HG02884 (cell line): ENCODE measurements at regions not wholly inside any gene's neighbourhood (a gene's known extent, or its start where the extent isn't known, plus 50 kb on each side); places are given as distances from the start of the nearest gene placed in this dataset.
A peak's percentile ranks its signal among the peaks of the same experiment; 100 is the strongest.
"Not testable (repeated sequence)": the region's sequence is repeated elsewhere in the genome, so short reads cannot be mapped to it uniquely, and the experiment has no call there.

Source experiments
- ATAC-seq: cut with Tn5 transposase; IDR thresholded peaks from one replicate; pipeline ENCODE4 v1.9.1; 2021; ENCODE audit warnings: mild to moderate bottlenecking, moderate library complexity; ENCODE audit not compliant: unreplicated experiment

DNA sequence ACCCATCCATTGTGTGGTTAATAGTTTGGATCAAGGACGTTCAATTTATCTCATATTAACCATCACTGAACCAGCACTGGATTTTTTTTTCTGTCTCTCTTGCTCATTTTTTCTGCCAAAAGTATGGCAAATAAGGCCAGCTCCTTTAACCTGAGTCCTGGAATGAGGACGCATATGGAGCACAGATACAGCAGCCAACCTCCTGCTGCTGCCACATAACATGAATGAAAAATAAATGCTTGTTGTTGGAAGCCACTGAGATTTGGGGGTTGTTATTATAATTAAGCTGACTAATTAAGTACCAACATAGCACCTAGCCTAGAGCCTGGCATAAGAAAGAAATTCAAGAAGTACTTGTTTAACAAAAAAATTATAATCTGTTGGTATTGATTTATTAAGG lies 335.3 kb upstream of the DUSP10 start:
- no peak for ATAC-seq

DNA sequence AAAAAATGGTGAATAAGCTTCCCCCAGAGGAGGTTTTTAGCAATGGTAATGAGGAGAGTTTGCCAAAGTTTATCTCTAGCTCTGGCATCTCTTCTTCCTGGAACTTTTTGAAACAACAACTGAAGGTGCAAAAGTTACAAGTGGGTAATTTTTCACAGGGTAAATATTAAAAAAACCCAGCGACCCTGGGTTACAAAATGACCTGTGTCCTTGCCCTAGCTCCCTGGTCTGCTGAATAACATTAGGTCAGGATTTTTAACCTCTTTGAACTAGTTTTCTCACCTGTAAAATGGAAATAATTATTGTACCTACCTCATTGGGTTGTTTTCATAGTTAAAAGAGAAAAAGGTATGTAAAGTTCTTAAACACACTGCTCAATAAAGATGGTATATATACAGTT lies 332.4 kb upstream of the DUSP10 start:
- no peak for ATAC-seq

DNA sequence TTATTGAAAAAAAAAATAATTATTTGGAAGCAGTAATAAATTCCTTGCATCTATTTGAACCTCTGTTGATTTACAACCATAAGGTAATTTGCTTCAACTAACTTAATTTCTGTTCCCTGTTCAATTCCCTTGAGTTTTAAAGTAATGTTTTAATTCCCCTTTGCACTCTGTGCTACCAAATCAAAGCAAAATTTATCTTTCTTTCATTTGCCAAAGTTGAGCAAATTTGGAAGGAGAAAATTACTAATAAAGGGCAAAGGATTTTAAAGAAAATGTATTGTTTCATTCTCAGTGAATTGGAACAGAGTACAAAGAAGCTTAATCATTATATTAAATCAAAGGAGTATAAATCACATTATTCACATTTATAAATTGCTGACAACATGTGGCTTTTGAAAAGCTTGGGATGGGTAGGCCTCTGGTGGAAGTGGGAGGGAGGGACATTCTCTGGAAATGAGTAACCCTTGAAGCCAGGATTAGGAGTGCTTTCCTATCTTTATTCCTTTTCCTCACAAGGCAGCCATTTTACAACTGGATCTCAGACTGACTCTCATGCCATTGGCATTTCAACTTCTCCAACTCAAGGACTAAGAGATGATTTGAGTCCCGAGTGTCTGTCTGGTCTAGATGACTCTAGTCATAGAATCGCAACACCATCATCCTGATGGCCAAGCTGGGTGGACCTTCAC lies 331.6 kb upstream of the DUSP10 start:
- no peak for ATAC-seq

DNA sequence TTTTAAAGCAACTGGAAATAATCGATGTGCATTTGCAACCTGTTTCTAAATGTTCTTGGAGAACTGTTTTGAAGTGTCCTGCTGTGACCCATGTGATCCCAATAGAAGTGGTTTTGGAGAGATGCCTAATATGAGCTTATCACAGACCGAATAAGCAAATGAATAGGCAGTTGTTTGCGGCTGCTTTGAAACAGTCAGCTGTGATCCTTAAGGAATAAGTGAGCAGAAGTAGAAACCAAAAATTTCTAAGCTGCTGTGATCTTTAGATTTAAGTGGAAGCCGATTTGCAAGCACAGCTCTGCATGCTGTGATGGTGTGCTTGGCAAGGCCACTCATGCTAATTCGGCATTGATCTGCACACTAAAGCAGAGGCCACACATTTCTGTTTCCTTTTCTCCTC lies 329.5 kb upstream of the DUSP10 start:
- no peak for ATAC-seq

DNA sequence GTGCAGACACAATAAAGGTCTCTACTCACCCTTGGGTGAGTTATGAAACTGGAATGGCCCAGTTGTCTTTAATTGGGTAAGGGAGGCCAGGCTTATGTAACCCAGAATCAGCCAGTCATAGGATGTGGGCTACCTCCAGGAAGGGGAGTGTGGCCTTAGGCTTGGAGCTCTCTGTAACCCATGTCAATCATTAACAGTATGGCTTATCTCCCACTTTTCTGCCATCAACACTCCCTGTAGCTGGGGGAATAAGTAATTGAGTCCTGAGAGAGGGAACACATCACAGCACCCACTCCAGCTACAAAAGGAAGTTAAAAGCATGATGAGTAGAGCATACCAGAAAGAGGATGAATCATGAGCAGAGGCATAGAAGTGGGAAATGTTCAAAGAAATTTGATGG lies 327.0 kb upstream of the DUSP10 start:
- no peak for ATAC-seq

DNA sequence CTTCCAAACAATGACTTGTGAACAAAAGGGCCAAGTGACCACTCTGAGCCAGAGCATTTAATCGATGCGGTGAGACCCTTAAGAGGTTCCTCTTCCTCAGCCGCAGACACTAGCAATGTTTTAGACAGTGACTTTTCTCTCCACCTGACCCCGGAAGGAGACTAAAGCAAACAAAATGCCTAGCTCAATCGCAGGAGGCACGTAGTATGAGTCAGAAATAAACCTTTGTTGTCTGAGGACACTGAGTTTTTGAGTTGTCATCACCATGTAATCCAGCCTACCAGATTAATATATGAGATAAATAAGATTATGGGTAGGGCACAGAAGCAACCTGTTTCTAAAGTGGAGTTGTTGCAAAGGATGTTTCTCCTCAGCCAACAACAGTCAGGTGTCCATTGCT lies 326.2 kb upstream of the DUSP10 start:
- no peak for ATAC-seq

DNA sequence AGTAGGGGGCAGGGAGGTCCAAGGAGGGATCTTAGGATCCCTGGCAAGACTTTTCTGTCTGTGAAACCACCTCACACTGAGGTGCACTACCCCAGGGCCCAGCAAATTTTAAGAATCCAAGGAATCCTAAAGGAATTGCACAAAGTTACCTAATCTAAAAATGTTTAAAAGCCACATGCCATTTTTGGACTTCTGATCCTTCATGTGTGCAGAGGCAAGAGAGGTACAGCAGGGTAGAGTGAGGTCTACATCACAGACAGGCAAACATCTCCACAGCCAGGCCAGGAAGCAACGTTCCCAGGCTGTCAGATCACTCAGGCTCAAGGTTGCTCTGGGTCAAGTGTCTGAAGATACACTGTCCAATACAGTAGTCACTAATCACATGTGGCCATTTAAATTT lies 324.6 kb upstream of the DUSP10 start:
- no peak for ATAC-seq

DNA sequence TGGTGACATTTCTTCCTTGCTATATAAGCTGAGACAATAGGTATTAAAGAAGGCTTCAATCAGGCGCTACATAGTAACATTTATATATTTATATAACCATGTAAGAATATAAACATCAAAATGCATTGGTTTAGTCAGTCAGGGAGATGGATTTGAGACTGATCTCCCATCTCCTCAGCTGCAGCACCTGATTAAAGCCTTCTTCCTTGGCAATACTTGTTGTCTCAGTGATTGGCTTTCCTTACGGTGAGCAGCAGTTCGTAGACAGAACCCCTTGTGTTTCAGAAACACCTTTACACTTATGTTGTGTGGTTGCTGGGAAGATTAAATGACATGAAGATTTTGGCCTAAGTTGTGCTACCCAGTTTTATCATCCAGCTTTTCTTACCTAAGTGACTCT lies 323.3 kb upstream of the DUSP10 start:
- no peak for ATAC-seq

DNA sequence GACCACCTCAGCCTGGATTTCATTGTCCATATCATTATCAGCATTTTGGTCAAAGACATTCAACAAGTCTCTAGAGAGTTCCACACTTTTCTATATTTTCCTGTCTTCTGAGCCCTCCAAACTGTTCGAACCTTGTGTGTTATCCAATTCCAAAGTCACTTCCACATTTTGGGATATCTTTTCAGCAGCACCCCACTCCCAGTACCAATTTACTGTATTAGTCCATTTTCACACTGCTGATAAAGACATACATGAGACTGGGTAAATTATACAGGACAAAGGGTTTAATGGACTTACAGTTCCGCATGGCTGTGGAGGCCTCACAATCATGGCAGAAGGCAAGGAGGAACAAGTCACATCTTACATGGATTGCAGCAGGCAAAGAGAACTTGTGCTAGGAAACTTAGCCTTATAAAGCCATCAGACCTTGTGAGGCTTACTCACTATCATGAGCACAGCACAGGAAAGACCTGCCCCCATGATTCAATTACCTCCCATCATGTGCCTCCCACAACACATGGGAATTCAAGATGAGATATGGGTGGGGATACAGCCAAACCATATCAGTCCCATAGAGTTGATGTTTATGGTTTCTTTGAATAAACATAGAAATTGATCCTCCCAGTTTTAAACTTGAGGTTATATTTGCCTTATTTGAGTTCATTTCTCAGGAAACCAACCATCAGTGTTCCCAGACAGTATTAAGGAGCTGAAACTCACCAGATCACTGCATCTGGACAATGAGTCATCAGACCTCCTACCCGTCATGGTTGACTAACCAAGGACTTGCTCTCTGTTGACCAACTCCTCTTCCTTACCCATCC lies 322.7 kb upstream of the DUSP10 start:
- no peak for ATAC-seq

DNA sequence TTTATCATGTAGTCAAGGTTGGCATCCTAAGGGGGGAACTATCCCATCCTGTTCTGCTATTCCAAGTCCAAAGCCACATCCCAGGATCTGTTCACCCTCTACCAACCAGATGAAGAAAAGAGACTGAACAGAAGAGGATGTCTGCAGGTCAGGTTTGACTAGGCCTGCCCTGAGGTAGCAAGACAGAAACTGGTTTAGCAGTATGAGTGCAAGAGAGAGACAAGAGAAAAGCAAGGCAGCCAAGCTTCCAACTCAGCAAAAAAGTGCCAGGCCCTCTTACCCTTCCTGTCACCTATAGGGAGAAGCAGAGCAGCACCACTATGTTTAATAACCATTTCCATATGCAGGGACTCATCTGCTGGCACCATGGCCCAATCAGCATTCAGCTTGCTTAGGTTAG lies 320.8 kb upstream of the DUSP10 start:
- ATAC-seq, result no peak

DNA sequence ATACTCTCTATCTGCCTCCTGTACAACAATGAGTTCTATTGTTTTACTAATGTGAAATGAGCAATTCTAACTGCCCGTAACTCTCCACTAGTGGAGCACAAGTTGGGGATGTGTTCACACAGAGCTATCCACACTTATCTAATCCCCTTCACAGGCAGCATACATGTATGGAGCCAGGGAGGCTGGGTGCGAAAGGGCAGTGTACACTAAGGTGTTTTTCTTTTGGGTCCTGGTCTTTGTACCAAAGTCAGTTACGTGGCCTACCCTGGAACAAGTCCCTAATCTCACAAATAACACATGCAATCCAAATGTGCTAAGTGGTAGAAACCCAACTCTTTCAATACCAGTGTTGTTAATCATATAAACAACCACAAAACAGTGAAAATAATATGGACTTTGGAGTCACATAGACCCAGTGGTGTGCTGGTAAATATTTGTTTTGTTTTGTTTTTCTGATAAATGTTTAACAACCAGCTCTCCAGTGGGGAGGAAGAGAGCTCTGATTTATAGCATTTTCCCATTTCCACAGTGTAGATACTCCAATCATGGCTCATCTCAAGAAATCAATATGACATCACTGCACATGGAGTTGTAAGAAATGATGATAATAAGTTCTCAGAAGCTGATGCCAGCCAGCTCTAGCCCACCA lies 319.9 kb upstream of the DUSP10 start:
- ATAC-seq, result no peak

DNA sequence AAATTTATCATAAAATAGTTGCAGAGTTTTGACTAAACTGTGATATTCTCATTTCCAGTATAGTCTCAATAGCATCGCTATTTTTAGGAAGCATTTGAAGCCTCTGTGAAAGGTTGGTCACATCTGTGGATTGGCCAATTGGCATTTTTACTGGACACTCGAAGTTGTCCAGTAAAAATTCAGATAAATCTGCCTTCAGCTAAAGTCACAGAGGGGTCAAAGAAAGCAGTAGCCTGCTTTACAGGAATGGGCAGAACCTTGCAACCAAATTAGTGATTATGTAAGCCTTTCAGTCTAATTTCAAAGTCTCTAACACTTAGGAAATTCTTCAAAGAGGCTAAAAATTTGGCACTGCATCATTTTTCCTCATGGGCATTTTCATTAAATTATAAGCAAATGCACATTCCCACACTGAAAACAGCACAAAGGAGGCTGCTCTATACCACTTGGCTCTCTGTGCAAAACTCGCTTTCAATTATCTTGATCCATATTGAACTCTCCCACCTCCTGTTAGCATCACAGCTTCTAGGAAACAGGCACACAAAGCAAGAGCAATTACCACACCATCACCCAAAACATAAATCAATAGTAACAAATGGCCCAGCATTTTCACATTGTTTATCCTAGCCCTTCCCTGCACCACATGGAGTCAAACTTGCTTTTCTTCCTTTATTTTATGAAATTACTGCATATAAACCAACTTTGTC lies 318.5 kb upstream of the DUSP10 start:
- ATAC-seq, result no peak

DNA sequence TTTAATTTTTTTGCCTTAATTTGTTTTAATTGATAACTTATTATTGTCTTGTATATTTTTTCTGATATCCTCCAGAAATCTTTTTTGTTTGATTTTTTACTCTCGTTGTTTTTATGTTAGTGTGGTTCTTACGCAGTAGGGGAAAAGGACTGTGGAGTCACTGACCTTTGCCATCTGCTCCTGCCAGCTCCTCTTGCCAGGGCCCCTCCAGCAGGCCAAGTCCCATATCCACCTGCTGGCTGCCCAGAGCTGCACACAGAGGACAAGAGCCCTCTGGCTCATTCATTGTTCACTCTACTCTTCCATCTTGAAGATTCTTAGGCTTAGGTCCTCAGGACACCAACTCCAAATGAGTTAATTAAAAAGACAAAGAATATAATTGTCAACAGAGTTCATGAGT lies 316.4 kb upstream of the DUSP10 start:
- ATAC-seq, result no peak

DNA sequence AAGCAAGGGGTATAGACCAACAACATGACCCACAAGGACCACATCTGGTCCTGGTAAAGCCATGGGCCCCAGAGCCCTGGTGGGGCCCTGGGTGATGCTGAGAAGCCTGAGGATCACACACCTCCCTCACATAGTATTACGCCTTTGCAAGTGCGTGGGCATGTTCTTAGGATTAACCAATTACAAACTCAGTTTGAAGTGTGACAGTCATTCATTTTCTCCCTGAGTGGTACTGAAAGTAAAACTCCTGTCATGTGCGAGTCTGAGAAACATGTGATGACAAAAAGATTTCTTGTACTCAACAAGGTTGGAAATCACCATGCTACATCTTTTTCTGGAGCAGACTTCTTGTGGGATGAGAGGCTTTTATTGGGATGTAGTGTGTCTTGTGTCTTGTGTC lies 315.3 kb upstream of the DUSP10 start:
- no peak for ATAC-seq

DNA sequence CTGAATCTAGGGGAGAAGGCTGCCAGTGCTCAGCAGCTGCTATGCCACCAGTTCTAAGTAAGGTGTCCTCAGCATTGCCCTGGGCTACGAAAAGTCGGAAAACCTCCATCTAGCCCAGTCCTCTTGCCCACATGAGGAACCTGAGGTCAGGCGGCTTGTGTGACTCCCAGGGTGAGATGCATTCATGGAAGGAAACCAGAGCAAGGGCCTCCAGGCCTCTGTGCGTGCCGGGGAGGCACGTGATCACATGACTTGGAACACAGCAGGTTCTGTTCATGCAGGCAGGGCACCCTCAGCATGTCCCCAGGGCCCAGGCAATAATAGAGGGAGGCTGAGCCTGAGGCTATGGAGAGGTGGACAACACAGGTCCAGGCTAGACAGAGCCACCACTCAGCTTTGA lies 312.5 kb upstream of the DUSP10 start:
- ATAC-seq, result no peak

DNA sequence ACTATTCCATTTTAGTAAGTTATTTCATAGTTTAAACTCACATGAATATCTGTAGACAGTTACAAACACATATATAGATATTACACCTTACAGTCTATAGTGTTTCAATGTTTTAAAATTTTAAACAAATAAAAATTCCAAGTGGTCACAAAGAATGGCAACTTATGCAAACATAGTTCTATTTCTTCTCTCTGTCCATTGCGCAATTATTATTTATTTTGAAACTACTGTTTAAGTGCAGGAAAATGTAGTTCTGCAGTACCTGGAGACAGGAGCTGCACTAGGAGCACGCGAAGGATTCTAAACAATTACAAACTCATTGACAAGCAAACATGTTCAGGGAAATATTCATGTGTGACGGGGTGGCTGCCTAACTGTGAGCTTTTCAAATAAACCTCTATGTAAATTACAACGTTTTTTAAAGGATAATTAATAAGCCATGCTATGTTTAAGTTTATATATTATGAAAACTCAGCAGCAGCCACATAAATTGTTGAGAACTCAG lies 312.0 kb upstream of the DUSP10 start:
- no peak for ATAC-seq

DNA sequence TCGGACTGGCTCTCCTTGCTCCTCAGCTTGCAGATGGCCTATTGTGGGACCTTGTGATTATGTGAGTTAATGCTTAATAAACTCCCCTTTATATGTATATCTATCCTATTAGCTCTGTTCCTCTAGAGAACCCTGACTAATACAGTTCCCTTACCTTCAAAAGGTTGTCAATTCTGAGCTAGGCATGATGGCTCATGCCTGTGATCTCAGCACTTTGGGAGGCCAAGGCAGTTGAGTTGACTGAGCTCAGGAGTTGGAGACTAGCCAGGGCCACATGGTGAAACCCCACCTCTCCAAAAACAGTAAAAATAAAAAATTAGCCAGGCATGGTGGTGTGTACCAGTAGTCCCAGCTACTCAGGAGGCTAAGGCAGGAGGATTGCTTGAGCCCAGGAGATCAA lies 309.4 kb upstream of the DUSP10 start:
- ATAC-seq, result peak; percentile 47

DNA sequence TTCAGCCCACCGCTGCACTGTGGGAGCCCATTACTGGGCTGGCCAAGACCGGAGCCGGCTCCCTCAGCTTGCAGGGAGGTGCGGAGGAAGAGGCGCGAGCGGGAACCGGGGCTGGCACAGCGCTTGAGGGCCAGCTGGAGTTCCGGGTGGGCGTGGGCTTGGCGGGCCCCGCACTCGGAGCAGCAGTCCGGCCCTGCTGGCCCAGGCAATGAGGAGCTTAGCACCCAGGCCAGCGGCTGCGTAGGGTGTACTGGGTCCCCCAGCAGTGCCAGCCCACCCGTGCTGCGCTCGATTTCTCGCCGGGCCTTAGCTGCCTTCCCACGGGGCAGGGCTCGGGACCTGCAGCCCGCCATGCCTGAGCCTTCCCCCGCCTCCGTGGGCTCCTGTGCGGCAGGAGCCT lies 307.8 kb upstream of the DUSP10 start:
- not testable (repeated sequence) for ATAC-seq

DNA sequence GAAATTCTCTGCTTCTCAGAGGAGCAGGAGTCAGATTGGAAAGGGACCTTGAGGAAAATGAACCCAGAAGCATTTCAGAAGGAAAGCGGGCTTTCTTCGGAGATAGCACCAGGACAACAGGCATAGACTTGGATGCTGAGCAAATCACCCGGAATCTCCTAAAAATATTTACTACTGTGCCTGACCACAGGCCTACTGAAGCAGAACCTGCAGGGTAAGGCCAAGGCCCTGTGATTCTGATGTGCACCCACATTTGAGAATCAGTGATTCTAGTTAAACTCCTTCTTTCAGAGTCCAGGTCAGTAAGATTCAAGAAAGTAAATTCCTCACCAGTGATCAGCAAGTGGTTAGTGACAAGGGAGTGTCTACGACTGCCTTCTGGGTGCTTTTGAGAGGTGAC lies 307.3 kb upstream of the DUSP10 start:
- ATAC-seq, result no peak

DNA sequence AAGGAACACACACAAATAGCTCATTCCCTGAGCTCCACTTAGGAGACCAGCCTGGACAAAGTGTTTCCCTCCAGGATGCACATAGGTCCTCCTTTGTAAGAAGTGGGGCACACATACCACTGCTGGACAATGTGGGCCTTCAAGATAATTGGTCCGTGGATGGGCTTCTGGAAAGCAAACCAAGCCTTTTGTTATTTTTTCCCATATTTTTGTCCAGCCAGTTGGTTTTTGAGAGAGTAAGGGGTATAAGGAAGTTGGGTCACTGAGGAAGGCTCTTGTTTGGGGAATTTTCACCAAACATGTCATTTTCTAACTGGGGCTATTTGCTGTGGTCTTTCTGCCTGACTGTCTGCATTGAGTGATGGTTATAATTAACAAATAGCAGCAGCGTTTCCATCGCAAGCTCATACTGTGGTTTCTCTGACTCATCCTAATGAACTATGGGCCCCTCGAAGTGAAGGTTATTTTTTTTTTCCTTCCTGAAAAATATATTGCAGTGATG lies 306.3 kb upstream of the DUSP10 start:
- ATAC-seq, result peak; percentile 83

DNA sequence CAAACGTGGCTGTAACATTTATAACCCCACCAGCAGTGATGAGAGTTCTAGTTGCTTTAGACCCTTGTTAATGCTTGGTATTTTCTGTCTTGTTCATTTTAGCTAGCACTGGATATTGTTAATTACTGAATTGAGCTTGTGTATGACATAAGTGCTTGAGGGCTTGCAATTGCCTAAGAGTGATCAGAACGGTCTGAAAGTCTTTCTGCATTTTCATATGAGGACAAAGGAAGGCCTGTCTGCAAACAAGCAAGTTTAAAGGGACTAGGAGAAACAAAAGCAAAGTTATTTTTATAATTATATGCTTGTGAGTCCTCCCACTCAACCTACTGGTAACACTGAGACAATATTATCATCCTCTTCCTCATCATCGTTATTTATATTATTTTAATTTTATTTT lies 305.5 kb upstream of the DUSP10 start:
- ATAC-seq, result no peak
